Thyroid gland (tissue), 4 donors: ENCODE measurements at regions not wholly inside any gene's neighbourhood (a gene's known extent, or its start where the extent isn't known, plus 50 kb on each side); places are given as distances from the start of the nearest gene placed in this dataset.
"Not testable (repeated sequence)": the region's sequence is repeated elsewhere in the genome, so short reads cannot be mapped to it uniquely, and the experiment has no call there.

Source experiments
- DNase-seq, 2 donors: peaks; one replicate each; pipeline ENCODE4 v3.0.0-alpha.2; 2019
- H3K27ac ChIP-seq, 3 donors: fragments of 200-600 bp; sonication (generic); 1 replicate in 2 of 3; 2 replicates in 1 of 3; pipeline ENCODE4 v1.5.1; 2016 to 2019; ENCODE audit warnings: mild to moderate bottlenecking in 1 of 3, moderate library complexity in 1 of 3
- H3K27me3 ChIP-seq: fragments of 200-600 bp; sonication (generic); one replicate; pipeline ENCODE4 v1.5.1; 2019
- H3K36me3 ChIP-seq, 2 donors: fragments of 200-600 bp; sonication (generic); one replicate each; pipeline ENCODE4 v1.5.1; 2016 to 2019
- H3K4me1 ChIP-seq, 2 donors: fragments of 200-600 bp; sonication (generic); one replicate each; pipeline ENCODE4 v1.5.1; 2017 to 2019
- H3K4me3 ChIP-seq, 3 donors: fragments of 200-600 bp; sonication (generic); replicated peaks in 1 of 3; 1 replicate in 2 of 3; 2 replicates in 1 of 3; pipeline ENCODE4 v1.5.1; 2016; ENCODE audit warnings: mild to moderate bottlenecking in 1 of 3
- H3K9me3 ChIP-seq: fragments of 200-600 bp; sonication (generic); one replicate; pipeline ENCODE4 v1.5.1; 2017
- CTCF ChIP-seq, 6 experiments: fragments of 200-600 bp in 3 of 6; fragments of 450-650 bp in 3 of 6; sonication (generic) in 3 of 6; IDR thresholded peaks; one replicate each; pipeline ENCODE4 v1.5.1; 2016 to 2019; ENCODE audit warnings: antibody characterized with exemption in 6 of 6, mild to moderate bottlenecking in 2 of 6, inconsistent platforms in 1 of 6, moderate library complexity in 1 of 6
- POLR2A ChIP-seq, 2 donors: fragments of 450-650 bp; IDR thresholded peaks; one replicate each; pipeline ENCODE4 v1.6.1; 2017; ENCODE audit warnings: antibody characterized with exemption in 2 of 2, mild to moderate bottlenecking in 2 of 2, moderate library complexity in 1 of 2
- WGBS, 2 donors: methylation state at CpG; one replicate each; pipeline ENCODE4 v1.1.5; 2017; 5-methylcytosine and 5-hydroxymethylcytosine counted together
- intact Hi-C: fragments of 100-400 bp; cut with DNase I; formaldehyde crosslinking; loops from one replicate; pipeline ENCODE4 v1.15.1; 2023

- Histone ChIP-seq H3K9me3 (no peaks in the 10 kb centered on the region), H3K27me3 (no peaks in the 10 kb centered on the region), H3K4me1 (no peaks in the 10 kb centered on the region), H3K4me3 (no peak overlapping the region), H3K36me3 (no peaks in the 10 kb centered on the region), H3K27ac (no peak overlapping the region)
- DNase-seq = no peak
- TF ChIP-seq CTCF (IDR thresholded peaks at IDR 0.05) (no peak), POLR2A (IDR thresholded peaks at IDR 0.05) (no peak)
- WGBS, 2 donors = 90 to 100% methylated on average over 1 of the region's 1 CpG
- intact Hi-C loops = no loop called here
Observed at GRCh38 chrX:3994315-3994714, 280.9 kb upstream of the PRKX start.

GRCh38 chrX:3990569-3990968 lies 277.1 kb upstream of the PRKX start:
- TF ChIP-seq POLR2A (IDR thresholded peaks at IDR 0.05) = no peak
- 45 to 75% methylated on average over 1 of the region's 1 CpG for WGBS, 2 donors
- H3K9me3 ChIP-seq = no peaks in the 10 kb centered on the region
- no peaks in the 10 kb centered on the region for H3K36me3 ChIP-seq
- H3K4me1 ChIP-seq = no peaks in the 10 kb centered on the region
- DNase-seq = no peak
- intact Hi-C loops = no loop called here
- H3K27ac ChIP-seq = no peak overlapping the region
- no peak overlapping the region for H3K4me3 ChIP-seq
- H3K27me3 ChIP-seq = no peaks in the 10 kb centered on the region

- intact Hi-C loops, H3K27ac ChIP-seq, H3K27me3 ChIP-seq, H3K36me3 ChIP-seq, H3K4me1 ChIP-seq, H3K9me3 ChIP-seq, H3K4me3 ChIP-seq: not testable (repeated sequence)
- peak in 3 of 6 experiments; percentile 38 to 54 (median 43) for TF ChIP-seq CTCF (IDR thresholded peaks at IDR 0.05)
- 38 to 40% methylated on average over 6 to 7 of the region's 8 CpGs for WGBS, 2 donors
- DNase-seq = peak; percentile 73 to 79
Observed at GRCh38 chrX:3972104-3972858, 258.8 kb upstream of the PRKX start.

GRCh38 chrX:3968749-3969148 lies 255.3 kb upstream of the PRKX start:
- Histone ChIP-seq H3K4me3 (no peak overlapping the region), H3K27ac (no peak overlapping the region), H3K4me1 (peaks cover 4 to 7% of the 10 kb centered on the region in 2 donors), H3K36me3 (no peaks in the 10 kb centered on the region), H3K9me3 (no peaks in the 10 kb centered on the region), H3K27me3 (no peaks in the 10 kb centered on the region)
- DNase-seq = no peak
- intact Hi-C loops = no loop called here
- no peak for TF ChIP-seq POLR2A (IDR thresholded peaks at IDR 0.05)
- no peak for TF ChIP-seq CTCF (IDR thresholded peaks at IDR 0.05)
- 100% methylated on average over 1 to 3 of the region's 4 CpGs for WGBS, 2 donors

GRCh38 chrX:3963980-3964379 lies 250.5 kb upstream of the PRKX start:
- TF ChIP-seq CTCF (IDR thresholded peaks at IDR 0.05) (no peak), POLR2A (IDR thresholded peaks at IDR 0.05) (no peak)
- Histone ChIP-seq H3K27me3 (no peaks in the 10 kb centered on the region), H3K36me3 (no peaks in the 10 kb centered on the region), H3K9me3 (no peaks in the 10 kb centered on the region), H3K27ac (no peak overlapping the region), H3K4me1 (peaks cover 0 to 4% of the 10 kb centered on the region in 2 donors), H3K4me3 (no peak overlapping the region)
- intact Hi-C loops = no loop called here
- WGBS, 2 donors = 61 to 63% methylated on average over 6 of the region's 6 CpGs
- no peak for DNase-seq
